ENCODE measurements at regions not wholly inside any gene's neighbourhood (a gene's known extent, or its start where the extent isn't known, plus 50 kb on each side); places are given as distances from the start of the nearest gene placed in this dataset.
"Not testable (repeated sequence)": the region's sequence is repeated elsewhere in the genome, so short reads cannot be mapped to it uniquely, and the experiment has no call there.

DNA sequence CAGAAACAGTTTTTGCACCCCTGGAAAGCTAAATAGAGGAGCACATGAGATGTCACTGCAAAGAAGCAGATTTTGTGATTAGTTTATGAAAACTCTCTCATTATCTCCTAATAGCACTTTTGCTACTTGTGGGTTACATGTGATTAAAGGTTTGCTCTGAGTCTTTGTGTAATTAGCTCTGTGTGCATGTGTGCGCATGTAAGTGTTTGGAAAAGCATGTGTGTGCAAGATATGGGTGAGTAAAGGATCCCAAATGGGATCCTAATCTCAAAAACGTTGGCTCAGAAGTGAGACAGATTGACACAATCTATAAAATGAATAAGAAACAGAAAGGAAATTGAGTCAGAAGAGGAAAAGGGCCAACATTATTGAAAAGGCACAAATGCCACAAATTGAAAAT is 104.5 kb downstream of the SKIDA1 start:
- no peak for DNase-seq
- Mint-ChIP-seq H3K9me3 (no peaks in the 10 kb centered on the region), H3K4me1 (ENCODE audit: low read depth) (no peaks in the 10 kb centered on the region), H3K4me3 (no peak overlapping the region), H3K36me3 (ENCODE audit: low read depth) (no peaks in the 10 kb centered on the region), H3K27ac (no peak overlapping the region), H3K27me3 (no peaks in the 10 kb centered on the region)
- TF ChIP-seq, protein P1, sequence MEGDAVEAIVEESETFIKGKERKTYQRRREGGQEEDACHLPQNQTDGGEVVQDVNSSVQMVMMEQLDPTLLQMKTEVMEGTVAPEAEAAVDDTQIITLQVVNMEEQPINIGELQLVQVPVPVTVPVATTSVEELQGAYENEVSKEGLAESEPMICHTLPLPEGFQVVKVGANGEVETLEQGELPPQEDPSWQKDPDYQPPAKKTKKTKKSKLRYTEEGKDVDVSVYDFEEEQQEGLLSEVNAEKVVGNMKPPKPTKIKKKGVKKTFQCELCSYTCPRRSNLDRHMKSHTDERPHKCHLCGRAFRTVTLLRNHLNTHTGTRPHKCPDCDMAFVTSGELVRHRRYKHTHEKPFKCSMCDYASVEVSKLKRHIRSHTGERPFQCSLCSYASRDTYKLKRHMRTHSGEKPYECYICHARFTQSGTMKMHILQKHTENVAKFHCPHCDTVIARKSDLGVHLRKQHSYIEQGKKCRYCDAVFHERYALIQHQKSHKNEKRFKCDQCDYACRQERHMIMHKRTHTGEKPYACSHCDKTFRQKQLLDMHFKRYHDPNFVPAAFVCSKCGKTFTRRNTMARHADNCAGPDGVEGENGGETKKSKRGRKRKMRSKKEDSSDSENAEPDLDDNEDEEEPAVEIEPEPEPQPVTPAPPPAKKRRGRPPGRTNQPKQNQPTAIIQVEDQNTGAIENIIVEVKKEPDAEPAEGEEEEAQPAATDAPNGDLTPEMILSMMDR (IDR thresholded peaks at IDR 0.05): no peak
- POLR2A ChIA-PET: no interaction called here
- intact Hi-C loops (cut with micrococcal nuclease): no loop called here
- ATAC-seq: no peak
- CTCF ChIA-PET: no interaction called here

DNA sequence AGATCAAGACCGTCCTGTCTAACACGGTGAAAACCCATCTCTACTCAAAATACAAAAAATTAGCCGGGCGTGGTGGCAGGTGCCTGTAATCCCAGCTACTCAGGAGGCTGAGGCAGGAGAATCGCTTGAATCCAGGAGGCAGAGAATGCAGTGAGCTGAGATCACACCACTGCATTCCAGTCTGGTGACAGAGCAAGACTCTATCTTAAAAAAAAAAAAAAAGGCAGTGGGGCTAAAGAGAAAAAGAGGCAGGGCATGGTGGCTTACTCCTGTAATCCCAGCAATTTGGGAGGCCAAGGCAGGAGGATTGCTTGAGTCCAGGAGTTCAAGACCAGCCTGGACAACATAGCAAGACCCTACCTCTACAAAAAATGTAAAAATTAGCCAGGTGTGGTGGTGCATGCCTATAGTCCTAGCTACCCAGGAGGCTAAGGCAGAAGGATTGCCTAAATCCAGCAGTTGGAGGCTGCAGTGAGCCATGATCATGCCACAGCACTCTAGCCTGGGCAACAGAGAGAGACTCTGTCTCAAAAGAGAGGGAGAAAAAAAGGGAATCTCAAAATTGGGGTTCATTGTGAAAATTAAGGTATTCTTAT is 106.4 kb downstream of the SKIDA1 start:
- H3K4me3 Mint-ChIP-seq; H3K27ac Mint-ChIP-seq; DNase-seq; H3K9me3 Mint-ChIP-seq; intact Hi-C loops (cut with micrococcal nuclease); ATAC-seq; CTCF ChIA-PET; H3K4me1 Mint-ChIP-seq (ENCODE audit: low read depth); H3K27me3 Mint-ChIP-seq; H3K36me3 Mint-ChIP-seq (ENCODE audit: low read depth): not testable (repeated sequence)
- POLR2A ChIA-PET: interaction anchor here (0.6 kb wide), 1 partner anchor 101 kb away, joined by 3 read pairs; no protein-coding TSS in a partner anchor

DNA sequence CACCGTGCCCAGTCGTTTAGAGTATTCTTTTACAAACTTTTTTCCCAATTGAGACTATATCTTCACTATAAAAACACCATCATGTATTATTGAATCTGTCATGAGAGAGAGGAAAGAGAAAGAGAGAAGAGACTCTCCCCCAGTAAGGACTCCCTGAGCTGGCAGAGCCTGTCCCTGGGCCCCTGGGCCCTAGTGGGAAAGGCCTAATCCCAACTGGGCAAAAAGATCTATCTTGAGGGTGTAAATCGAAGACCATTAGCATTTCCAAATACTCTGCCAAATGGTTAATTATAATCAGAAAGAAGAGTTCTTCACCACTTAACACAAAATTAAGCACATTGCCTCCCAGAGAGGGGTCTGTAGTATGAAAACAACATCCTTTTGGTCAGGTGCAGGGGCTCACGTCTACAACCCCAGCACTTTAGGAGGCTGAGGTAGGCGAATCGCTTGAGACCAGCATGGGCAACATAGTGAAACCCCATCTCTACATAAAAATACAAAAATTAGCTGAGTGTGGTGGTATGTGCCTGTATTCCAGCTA is 108.2 kb downstream of the SKIDA1 start:
- CTCF ChIA-PET: no interaction called here
- Mint-ChIP-seq H3K9me3 (no peaks in the 10 kb centered on the region), H3K4me1 (ENCODE audit: low read depth) (no peaks in the 10 kb centered on the region), H3K4me3 (no peak overlapping the region), H3K27me3 (peaks cover 5% of the 10 kb centered on the region), H3K27ac (no peak overlapping the region), H3K36me3 (ENCODE audit: low read depth) (no peaks in the 10 kb centered on the region)
- intact Hi-C loops (cut with micrococcal nuclease): no loop called here
- DNase-seq: no peak
- POLR2A ChIA-PET: no interaction called here
- TF ChIP-seq, protein P1 (IDR thresholded peaks at IDR 0.05): no peak
- ATAC-seq: no peak

DNA sequence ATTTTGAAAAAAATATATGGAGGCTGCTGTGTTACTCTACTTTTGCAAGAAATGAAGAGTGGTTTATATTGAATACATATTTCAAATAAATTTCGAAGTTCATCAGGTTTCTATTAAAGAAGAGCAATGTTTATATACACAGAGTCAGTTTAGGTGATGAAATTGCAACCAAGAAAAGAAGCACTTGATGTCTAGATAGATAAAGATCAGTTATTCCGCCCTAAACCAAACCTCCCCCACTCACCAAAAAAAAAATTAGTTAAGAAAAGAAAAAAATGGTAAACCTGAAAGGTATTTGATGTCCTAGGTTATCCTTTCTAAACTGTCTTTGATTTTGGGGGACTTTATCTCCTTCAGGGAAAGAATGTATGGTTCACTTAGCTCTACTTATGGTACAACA is 111.8 kb downstream of the SKIDA1 start:
- POLR2A ChIA-PET: no interaction called here
- H3K27me3 Mint-ChIP-seq: peaks cover 5% of the 10 kb centered on the region
- no peaks in the 10 kb centered on the region for H3K9me3 Mint-ChIP-seq
- no peaks in the 10 kb centered on the region for H3K36me3 Mint-ChIP-seq (ENCODE audit: low read depth)
- DNase-seq (no peak), ATAC-seq (no peak)
- H3K4me1 Mint-ChIP-seq (ENCODE audit: low read depth): no peaks in the 10 kb centered on the region
- no peak overlapping the region for H3K27ac Mint-ChIP-seq
- CTCF ChIA-PET: no interaction called here
- intact Hi-C loops (cut with micrococcal nuclease): no loop called here
- no peak overlapping the region for H3K4me3 Mint-ChIP-seq
- TF ChIP-seq, protein P1 (IDR thresholded peaks at IDR 0.05): no peak

DNA sequence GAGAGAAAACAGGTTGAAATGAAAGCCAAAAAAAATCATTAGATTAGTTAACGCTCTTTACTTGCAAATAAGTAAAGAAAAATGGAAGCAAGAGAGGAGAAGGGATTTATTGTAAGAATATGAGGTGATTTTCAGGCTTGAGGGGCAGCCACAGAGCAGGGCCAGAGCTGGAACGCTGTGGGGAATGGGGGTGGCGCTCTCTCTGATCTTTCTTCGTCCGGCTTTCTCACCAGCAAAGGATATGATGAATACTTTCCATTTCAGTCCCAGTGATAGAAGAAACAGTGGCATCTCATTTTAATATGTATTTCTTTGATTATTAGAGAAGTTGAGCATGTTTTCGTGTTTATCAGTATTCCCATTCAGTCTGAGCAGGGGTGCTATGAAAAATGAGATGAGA is 112.2 kb downstream of the SKIDA1 start:
- intact Hi-C loops (cut with micrococcal nuclease): no loop called here
- Mint-ChIP-seq H3K4me3 (no peak overlapping the region), H3K9me3 (no peaks in the 10 kb centered on the region)

More for the DNA sequence above, 112.2 kb downstream of the SKIDA1 start:
- Mint-ChIP-seq H3K36me3 (ENCODE audit: low read depth) (no peaks in the 10 kb centered on the region), H3K4me1 (ENCODE audit: low read depth) (no peaks in the 10 kb centered on the region), H3K27me3 (peaks cover 5% of the 10 kb centered on the region), H3K27ac (no peak overlapping the region)
- ATAC-seq: no peak
- CTCF ChIA-PET: no interaction called here
- POLR2A ChIA-PET: no interaction called here
- TF ChIP-seq, protein P1 (IDR thresholded peaks at IDR 0.05): no peak
- DNase-seq: no peak
